RCC 7860 (cell line): ENCODE measurements at regions not wholly inside any gene's neighbourhood (a gene's known extent, or its start where the extent isn't known, plus 50 kb on each side); places are given as distances from the start of the nearest gene placed in this dataset.

Experiments
- DNase-seq: peaks from one replicate; pipeline ENCODE4 v3.0.0-alpha.2; 2015; ENCODE audit warnings: low spot score
- FAIRE-seq: peaks from 2 replicates; lab custom pipeline; 2012; peaks lifted over from hg19 to GRCh38; lab: Jason Lieb, UNC

GRCh38 chr19:27676877-27677276, 1536.1 kb downstream of the UQCRFS1 start:
- FAIRE-seq (no peak), DNase-seq (no peak)

GRCh38 chr19:27676334-27676733, 1536.6 kb downstream of the UQCRFS1 start:
- FAIRE-seq (no peak), DNase-seq (no peak)

GRCh38 chr19:27675771-27676170, 1537.2 kb downstream of the UQCRFS1 start:
- no peak for FAIRE-seq
- no peak for DNase-seq

GRCh38 chr19:27674701-27675100, 1538.2 kb downstream of the UQCRFS1 start:
- FAIRE-seq, result no peak

GRCh38 chr19:27673986-27674385, 1539.0 kb downstream of the UQCRFS1 start:
- no peak for FAIRE-seq
- no peak for DNase-seq

More at GRCh38 chr19:27674701-27675100, 1538.2 kb downstream of the UQCRFS1 start:
- no peak for DNase-seq

- no peak for FAIRE-seq
- DNase-seq, result no peak
Measured at GRCh38 chr19:27672309-27673047, 1540.5 kb downstream of the UQCRFS1 start.

- FAIRE-seq (no peak), DNase-seq (no peak)
Measured at GRCh38 chr19:27671876-27672275, 1541.1 kb downstream of the UQCRFS1 start.

GRCh38 chr19:27660428-27660827, 1552.5 kb downstream of the UQCRFS1 start:
- FAIRE-seq (no peak), DNase-seq (no peak)

- FAIRE-seq (no peak), DNase-seq (no peak)
Measured at GRCh38 chr19:27657271-27658051, 1555.5 kb downstream of the UQCRFS1 start.

GRCh38 chr19:27654266-27654990, 1558.5 kb downstream of the UQCRFS1 start:
- FAIRE-seq, result no peak
- DNase-seq, result no peak

- no peak for DNase-seq
- FAIRE-seq, result no peak
Measured at GRCh38 chr19:27652796-27653195, 1560.2 kb downstream of the UQCRFS1 start.

GRCh38 chr19:27652281-27652680, 1560.7 kb downstream of the UQCRFS1 start:
- FAIRE-seq, result no peak
- DNase-seq, result no peak

GRCh38 chr19:27647423-27647822, 1565.5 kb downstream of the UQCRFS1 start:
- no peak for DNase-seq
- no peak for FAIRE-seq

GRCh38 chr19:27635401-27635800, 1577.5 kb downstream of the UQCRFS1 start:
- no peak for FAIRE-seq
- DNase-seq, result no peak

GRCh38 chr19:27618006-27618405, 1594.9 kb downstream of the UQCRFS1 start:
- FAIRE-seq (no peak), DNase-seq (no peak)

- FAIRE-seq, result no peak
Measured at GRCh38 chr19:27580906-27581305, 1632.0 kb downstream of the UQCRFS1 start.

More at GRCh38 chr19:27580906-27581305, 1632.0 kb downstream of the UQCRFS1 start:
- DNase-seq, result no peak
